Chondrocyte (in vitro differentiated cells): ENCODE measurements at regions not wholly inside any gene's neighbourhood (a gene's known extent, or its start where the extent isn't known, plus 50 kb on each side); places are given as distances from the start of the nearest gene placed in this dataset.

Source experiments
- DNase-seq: peaks from one replicate; pipeline ENCODE4 v3.0.0; 2021; ENCODE audit warnings: mixed read lengths, low spot score
- H3K27ac Mint-ChIP-seq: one replicate; pipeline ENCODE4 v1.8.0; 2021; ENCODE audit warnings: mild to moderate bottlenecking, moderate library complexity, mixed read lengths; ENCODE audit not compliant: unreplicated experiment
- H3K27me3 Mint-ChIP-seq: 2 replicates; pipeline ENCODE4 v1.8.0; 2021; ENCODE audit warnings: low read depth, mixed read lengths
- H3K36me3 Mint-ChIP-seq: 2 replicates; pipeline ENCODE4 v1.8.0; 2021; ENCODE audit warnings: low read depth, mixed read lengths
- H3K4me1 Mint-ChIP-seq: 2 replicates; pipeline ENCODE4 v1.8.0; 2021; ENCODE audit warnings: low read depth, mild to moderate bottlenecking, mixed read lengths
- H3K4me3 Mint-ChIP-seq: one replicate; pipeline ENCODE4 v1.8.0; 2021; ENCODE audit warnings: mild to moderate bottlenecking, moderate library complexity, mixed read lengths; ENCODE audit not compliant: unreplicated experiment
- H3K9me3 Mint-ChIP-seq: 2 replicates; pipeline ENCODE4 v1.8.0; 2021; ENCODE audit warnings: low read depth, mixed read lengths
- TF ChIP-seq, protein P1 (sequence below): fragments of 200-600 bp; sonication (generic); IDR thresholded peaks from 2 replicates; pipeline ENCODE4 v1.5.0; 2021; ENCODE audit warnings: antibody characterized with exemption, mild to moderate bottlenecking, moderate library complexity

GRCh38 chr4:27154706-27155105, 294.1 kb downstream of the STIM2 start:
- Mint-ChIP-seq H3K4me1 (peaks cover 14% of the 10 kb centered on the region), H3K36me3 (no peaks in the 10 kb centered on the region), H3K4me3 (no peak overlapping the region), H3K27ac (no peak overlapping the region), H3K27me3 (peaks cover 4% of the 10 kb centered on the region), H3K9me3 (no peaks in the 10 kb centered on the region)
- TF ChIP-seq, protein P1, sequence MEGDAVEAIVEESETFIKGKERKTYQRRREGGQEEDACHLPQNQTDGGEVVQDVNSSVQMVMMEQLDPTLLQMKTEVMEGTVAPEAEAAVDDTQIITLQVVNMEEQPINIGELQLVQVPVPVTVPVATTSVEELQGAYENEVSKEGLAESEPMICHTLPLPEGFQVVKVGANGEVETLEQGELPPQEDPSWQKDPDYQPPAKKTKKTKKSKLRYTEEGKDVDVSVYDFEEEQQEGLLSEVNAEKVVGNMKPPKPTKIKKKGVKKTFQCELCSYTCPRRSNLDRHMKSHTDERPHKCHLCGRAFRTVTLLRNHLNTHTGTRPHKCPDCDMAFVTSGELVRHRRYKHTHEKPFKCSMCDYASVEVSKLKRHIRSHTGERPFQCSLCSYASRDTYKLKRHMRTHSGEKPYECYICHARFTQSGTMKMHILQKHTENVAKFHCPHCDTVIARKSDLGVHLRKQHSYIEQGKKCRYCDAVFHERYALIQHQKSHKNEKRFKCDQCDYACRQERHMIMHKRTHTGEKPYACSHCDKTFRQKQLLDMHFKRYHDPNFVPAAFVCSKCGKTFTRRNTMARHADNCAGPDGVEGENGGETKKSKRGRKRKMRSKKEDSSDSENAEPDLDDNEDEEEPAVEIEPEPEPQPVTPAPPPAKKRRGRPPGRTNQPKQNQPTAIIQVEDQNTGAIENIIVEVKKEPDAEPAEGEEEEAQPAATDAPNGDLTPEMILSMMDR = no peak
- DNase-seq = no peak

- H3K4me1 Mint-ChIP-seq = no peaks in the 10 kb centered on the region
- TF ChIP-seq, protein P1 = no peak
- H3K27ac Mint-ChIP-seq = no peak overlapping the region
- no peaks in the 10 kb centered on the region for H3K36me3 Mint-ChIP-seq
- no peak for DNase-seq
- no peaks in the 10 kb centered on the region for H3K9me3 Mint-ChIP-seq
- peaks cover 8% of the 10 kb centered on the region for H3K27me3 Mint-ChIP-seq
- no peak overlapping the region for H3K4me3 Mint-ChIP-seq
Observed at GRCh38 chr4:27161191-27161590, 300.6 kb downstream of the STIM2 start.

GRCh38 chr4:27168783-27169182, 308.1 kb downstream of the STIM2 start:
- Mint-ChIP-seq H3K27me3 (peaks cover 14% of the 10 kb centered on the region), H3K4me3 (no peak overlapping the region), H3K9me3 (no peaks in the 10 kb centered on the region), H3K27ac (no peak overlapping the region), H3K4me1 (no peaks in the 10 kb centered on the region), H3K36me3 (no peaks in the 10 kb centered on the region)
- TF ChIP-seq, protein P1 = no peak
- no peak for DNase-seq

- Mint-ChIP-seq H3K27ac (no peak overlapping the region), H3K4me3 (no peak overlapping the region), H3K27me3 (peaks cover 11% of the 10 kb centered on the region), H3K4me1 (no peaks in the 10 kb centered on the region), H3K9me3 (no peaks in the 10 kb centered on the region), H3K36me3 (no peaks in the 10 kb centered on the region)
- TF ChIP-seq, protein P1 = no peak
- no peak for DNase-seq
Observed at GRCh38 chr4:27173280-27173679, 312.6 kb downstream of the STIM2 start.

DNA sequence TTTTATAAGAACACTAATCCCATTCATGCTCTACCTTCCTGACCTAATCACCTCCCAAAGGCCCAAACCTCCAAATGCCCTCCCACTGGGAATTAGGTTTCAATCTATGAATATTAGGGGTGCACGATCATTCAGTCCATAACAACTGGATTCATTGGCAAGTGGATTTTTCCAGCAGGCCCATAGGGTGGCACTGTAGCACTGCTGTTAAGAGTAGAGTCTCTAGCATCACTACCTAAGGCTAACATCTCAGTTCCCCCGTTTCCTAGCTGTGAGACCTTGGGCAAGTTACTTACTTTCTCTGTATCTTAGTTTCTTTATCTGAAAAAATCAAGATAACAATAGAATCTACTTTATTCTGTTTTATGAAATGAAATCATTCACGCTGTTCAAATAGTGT, 315.8 kb downstream of the STIM2 start:
- H3K4me1 Mint-ChIP-seq = no peaks in the 10 kb centered on the region
- no peak for DNase-seq

More for the DNA sequence above, 315.8 kb downstream of the STIM2 start:
- Mint-ChIP-seq H3K9me3 (no peaks in the 10 kb centered on the region), H3K36me3 (no peaks in the 10 kb centered on the region), H3K27me3 (peaks cover 11% of the 10 kb centered on the region), H3K27ac (no peak overlapping the region), H3K4me3 (no peak overlapping the region)
- TF ChIP-seq, protein P1 = peak; percentile 73
